ENCODE measurements at regions not wholly inside any gene's neighbourhood (a gene's known extent, or its start where the extent isn't known, plus 50 kb on each side); places are given as distances from the start of the nearest gene placed in this dataset.

DNA sequence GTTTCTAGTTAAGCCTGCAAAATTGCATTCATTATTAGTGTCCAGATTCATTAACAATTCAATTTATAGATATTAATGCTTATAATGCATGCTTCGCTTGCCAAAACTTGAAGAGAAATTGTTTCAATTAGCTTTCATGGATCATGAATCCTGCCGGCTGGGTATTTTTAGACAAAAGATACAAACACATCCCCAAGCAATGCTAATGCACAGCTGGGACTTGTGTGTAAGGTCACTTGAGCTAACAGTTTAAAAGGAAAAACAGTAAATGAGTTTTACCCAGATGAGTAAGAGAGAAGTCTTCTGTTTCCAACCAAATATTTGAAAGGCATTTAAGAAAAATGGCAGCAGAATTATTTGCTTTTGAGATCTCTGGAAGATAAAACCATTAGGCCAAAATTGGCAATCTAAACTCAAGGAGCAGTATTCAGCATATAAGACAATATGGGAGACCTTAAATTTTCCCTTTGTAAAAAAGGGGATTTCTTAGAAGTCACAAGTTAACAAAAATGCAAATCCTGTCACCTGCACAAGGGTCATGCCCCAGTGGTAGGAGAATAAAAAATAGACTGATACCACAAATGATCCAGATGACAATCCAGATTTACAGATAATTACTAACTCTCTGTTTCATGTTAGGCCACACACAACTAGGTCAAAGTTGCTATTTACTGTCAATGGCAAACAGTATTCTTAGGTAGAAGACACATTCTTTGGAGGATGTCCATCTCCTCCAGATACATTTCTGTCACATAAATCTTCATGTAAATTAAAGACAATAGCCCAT is 418.4 kb upstream of the PMFBP1 start (continued):
- TF ChIP-seq, protein P1, sequence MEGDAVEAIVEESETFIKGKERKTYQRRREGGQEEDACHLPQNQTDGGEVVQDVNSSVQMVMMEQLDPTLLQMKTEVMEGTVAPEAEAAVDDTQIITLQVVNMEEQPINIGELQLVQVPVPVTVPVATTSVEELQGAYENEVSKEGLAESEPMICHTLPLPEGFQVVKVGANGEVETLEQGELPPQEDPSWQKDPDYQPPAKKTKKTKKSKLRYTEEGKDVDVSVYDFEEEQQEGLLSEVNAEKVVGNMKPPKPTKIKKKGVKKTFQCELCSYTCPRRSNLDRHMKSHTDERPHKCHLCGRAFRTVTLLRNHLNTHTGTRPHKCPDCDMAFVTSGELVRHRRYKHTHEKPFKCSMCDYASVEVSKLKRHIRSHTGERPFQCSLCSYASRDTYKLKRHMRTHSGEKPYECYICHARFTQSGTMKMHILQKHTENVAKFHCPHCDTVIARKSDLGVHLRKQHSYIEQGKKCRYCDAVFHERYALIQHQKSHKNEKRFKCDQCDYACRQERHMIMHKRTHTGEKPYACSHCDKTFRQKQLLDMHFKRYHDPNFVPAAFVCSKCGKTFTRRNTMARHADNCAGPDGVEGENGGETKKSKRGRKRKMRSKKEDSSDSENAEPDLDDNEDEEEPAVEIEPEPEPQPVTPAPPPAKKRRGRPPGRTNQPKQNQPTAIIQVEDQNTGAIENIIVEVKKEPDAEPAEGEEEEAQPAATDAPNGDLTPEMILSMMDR (IDR thresholded peaks at IDR 0.05 in 2 of 3, conservative IDR thresholded peaks at IDR 0.05 in 1 of 3; ENCODE audit: borderline replicate concordance in 1 of 3, insufficient read depth in 1 of 3, low read depth in 2 of 3, low read length in 2 of 3), result no peak
- TF ChIP-seq FOSL1 (IDR thresholded peaks at IDR 0.05; ENCODE audit: low read depth), result no peak

DNA sequence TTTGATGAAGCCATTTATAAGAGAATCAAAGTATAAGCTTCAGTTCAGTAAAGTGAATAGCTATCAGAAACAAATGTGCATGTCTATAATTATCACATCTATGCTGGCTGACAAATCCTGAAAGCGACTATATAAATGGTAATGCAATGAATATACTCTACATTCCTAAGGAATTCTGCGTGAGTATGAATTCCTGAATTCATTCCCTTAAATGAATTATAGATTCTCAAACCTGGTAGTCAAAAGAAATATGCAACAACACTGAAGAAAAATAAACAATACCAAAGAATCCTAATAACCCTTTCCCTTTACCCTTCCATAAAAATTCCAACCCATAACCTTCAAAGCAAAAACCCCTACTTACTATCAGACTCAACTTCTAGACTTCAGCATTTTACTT is 416.6 kb upstream of the PMFBP1 start:
- RAD21 ChIA-PET (ENCODE audit: low non-redundant PET in 1 of 2, low total read pairs in 2 of 2, uncharacterized antibody in 2 of 2, unreplicated experiment in 2 of 2), result no interaction called here

More for the DNA sequence above, 416.6 kb upstream of the PMFBP1 start:
- ChIA-PET CTCF (no interaction called here), POLR2A (no interaction called here)
- Histone ChIP-seq H3K4me3 (replicated peaks in 1 of 2; ENCODE audit: low read depth in 1 of 2, low read length in 2 of 2) (no peak overlapping the region), H3K27me3 (ENCODE audit: insufficient read depth, low read length) (no peaks in the 10 kb centered on the region), H4K20me1 (ENCODE audit: insufficient read depth) (0 out of 2 replicates have a peak, but pooled peaks cover 4% of the 10 kb centered on the region), H3K27ac (ENCODE audit: low read depth, low read length) (no peak overlapping the region), H3K9me2 (ENCODE audit: insufficient read depth) (no peaks in the 10 kb centered on the region), H3K4me2 (ENCODE audit: low read length) (no peak overlapping the region), H3K79me2 (ENCODE audit: insufficient read depth, low read length) (no peaks in the 10 kb centered on the region), H3K4me1 (ENCODE audit: control insufficient read depth in 1 of 2, insufficient read depth in 2 of 2, low read length in 2 of 2) (no peaks in the 10 kb centered on the region), H3K9me3 (ENCODE audit: control insufficient read depth in 1 of 2, insufficient read depth in 1 of 2, low read depth in 1 of 2, low read length in 2 of 2) (no peaks in the 10 kb centered on the region), H2AFZ (ENCODE audit: low read depth, low read length, poor library complexity, severe bottlenecking) (no peak overlapping the region), H3K9ac (ENCODE audit: low read length) (no peak overlapping the region), H3K36me3 (ENCODE audit: control insufficient read depth in 1 of 2, insufficient read depth in 2 of 2, low read length in 2 of 2) (no peaks in the 10 kb centered on the region)
- BruUV-seq (replicated peaks), result no TSS peak
- DNase-seq (ENCODE audit: low read depth, low spot score) (no peak), ATAC-seq (no peak)
- no peak for TF ChIP-seq EZH2phosphoT487 (IDR thresholded peaks at IDR 0.05; ENCODE audit: borderline replicate concordance)
- TF ChIP-seq EGR1 (IDR thresholded peaks at IDR 0.05; ENCODE audit: low read depth), result no peak
- TF ChIP-seq, protein P1 (IDR thresholded peaks at IDR 0.05 in 2 of 3, conservative IDR thresholded peaks at IDR 0.05 in 1 of 3; ENCODE audit: borderline replicate concordance in 1 of 3, insufficient read depth in 1 of 3, low read depth in 2 of 3, low read length in 2 of 3), result no peak
- TF ChIP-seq SP1 (IDR thresholded peaks at IDR 0.05; ENCODE audit: low read depth), result no peak
- TF ChIP-seq, protein P2, sequence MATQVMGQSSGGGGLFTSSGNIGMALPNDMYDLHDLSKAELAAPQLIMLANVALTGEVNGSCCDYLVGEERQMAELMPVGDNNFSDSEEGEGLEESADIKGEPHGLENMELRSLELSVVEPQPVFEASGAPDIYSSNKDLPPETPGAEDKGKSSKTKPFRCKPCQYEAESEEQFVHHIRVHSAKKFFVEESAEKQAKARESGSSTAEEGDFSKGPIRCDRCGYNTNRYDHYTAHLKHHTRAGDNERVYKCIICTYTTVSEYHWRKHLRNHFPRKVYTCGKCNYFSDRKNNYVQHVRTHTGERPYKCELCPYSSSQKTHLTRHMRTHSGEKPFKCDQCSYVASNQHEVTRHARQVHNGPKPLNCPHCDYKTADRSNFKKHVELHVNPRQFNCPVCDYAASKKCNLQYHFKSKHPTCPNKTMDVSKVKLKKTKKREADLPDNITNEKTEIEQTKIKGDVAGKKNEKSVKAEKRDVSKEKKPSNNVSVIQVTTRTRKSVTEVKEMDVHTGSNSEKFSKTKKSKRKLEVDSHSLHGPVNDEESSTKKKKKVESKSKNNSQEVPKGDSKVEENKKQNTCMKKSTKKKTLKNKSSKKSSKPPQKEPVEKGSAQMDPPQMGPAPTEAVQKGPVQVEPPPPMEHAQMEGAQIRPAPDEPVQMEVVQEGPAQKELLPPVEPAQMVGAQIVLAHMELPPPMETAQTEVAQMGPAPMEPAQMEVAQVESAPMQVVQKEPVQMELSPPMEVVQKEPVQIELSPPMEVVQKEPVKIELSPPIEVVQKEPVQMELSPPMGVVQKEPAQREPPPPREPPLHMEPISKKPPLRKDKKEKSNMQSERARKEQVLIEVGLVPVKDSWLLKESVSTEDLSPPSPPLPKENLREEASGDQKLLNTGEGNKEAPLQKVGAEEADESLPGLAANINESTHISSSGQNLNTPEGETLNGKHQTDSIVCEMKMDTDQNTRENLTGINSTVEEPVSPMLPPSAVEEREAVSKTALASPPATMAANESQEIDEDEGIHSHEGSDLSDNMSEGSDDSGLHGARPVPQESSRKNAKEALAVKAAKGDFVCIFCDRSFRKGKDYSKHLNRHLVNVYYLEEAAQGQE (IDR thresholded peaks at IDR 0.05; ENCODE audit: low read depth), result no peak
- TF ChIP-seq SRF (IDR thresholded peaks at IDR 0.05; ENCODE audit: low read depth), result no peak
- TF ChIP-seq, protein P3, sequence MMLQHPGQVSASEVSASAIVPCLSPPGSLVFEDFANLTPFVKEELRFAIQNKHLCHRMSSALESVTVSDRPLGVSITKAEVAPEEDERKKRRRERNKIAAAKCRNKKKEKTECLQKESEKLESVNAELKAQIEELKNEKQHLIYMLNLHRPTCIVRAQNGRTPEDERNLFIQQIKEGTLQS (IDR thresholded peaks at IDR 0.05), result no peak
- intact Hi-C loops (cut with micrococcal nuclease), result no loop called here

Data from HCT116 (cell line).